ENCODE measurements at regions not wholly inside any gene's neighbourhood (a gene's known extent, or its start where the extent isn't known, plus 50 kb on each side); places are given as distances from the start of the nearest gene placed in this dataset.

DNA sequence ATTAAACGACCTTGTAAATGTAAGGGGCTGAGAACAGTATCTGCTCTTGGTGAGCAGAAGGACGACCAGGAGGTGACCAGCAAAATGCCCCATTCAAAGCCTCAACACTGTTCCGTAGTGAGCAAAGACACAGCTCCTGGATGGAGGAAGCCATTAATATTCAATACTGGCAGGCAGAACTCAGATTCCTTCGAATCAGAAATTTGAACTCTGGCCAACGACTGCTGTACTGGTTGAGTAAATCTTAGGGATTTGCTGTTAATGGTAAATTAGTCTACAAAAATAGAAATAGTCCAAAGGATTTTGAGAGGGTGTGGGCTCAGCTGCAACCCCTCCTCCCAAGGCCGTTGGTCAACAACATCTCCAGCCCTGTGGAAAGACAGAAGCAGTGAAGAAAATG lies 130.5 kb upstream of the PFKP start:
- Histone ChIP-seq H3K4me1 (ENCODE audit: insufficient read depth, low read length) (no peaks in the 10 kb centered on the region), H3K9ac (ENCODE audit: low read length) (no peak overlapping the region), H3K27ac (ENCODE audit: low read length) (no peak overlapping the region), H2AFZ (ENCODE audit: low read length) (no peak overlapping the region), H3K9me3 (ENCODE audit: low read length) (no peaks in the 10 kb centered on the region), H3K36me3 (ENCODE audit: low read depth, low read length) (no peaks in the 10 kb centered on the region), H3K27me3 (ENCODE audit: low read length) (peaks cover 16% of the 10 kb centered on the region), H3K4me3 (ENCODE audit: low read length) (no peak overlapping the region), H4K20me1 (ENCODE audit: low read length) (no peaks in the 10 kb centered on the region), H3K4me2 (ENCODE audit: low read length) (no peak overlapping the region), H3F3A (ENCODE audit: low read length, unreplicated experiment) (no peaks in the 10 kb centered on the region), H3K79me2 (ENCODE audit: low read length) (no peaks in the 10 kb centered on the region), H3K9me2 (replicated peaks; ENCODE audit: low read length) (no peaks in the 10 kb centered on the region)
- DNase-seq: no peak
- BruUV-seq (replicated peaks): no TSS peak
- POLR2A ChIA-PET (ENCODE audit: unreplicated experiment): no interaction called here
- intact Hi-C loops (cut with micrococcal nuclease): no loop called here
- ATAC-seq: no peak
- CTCF ChIA-PET: no interaction called here
- TF ChIP-seq EZH2phosphoT487 (IDR thresholded peaks at IDR 0.05; ENCODE audit: borderline replicate concordance, low read length) (no peak), EZH2 (IDR thresholded peaks at IDR 0.05; ENCODE audit: low read length, unreplicated experiment) (no peak), CTCF (conservative IDR thresholded peaks at IDR 0.05; ENCODE audit: low read depth, low read length) (no peak)

DNA sequence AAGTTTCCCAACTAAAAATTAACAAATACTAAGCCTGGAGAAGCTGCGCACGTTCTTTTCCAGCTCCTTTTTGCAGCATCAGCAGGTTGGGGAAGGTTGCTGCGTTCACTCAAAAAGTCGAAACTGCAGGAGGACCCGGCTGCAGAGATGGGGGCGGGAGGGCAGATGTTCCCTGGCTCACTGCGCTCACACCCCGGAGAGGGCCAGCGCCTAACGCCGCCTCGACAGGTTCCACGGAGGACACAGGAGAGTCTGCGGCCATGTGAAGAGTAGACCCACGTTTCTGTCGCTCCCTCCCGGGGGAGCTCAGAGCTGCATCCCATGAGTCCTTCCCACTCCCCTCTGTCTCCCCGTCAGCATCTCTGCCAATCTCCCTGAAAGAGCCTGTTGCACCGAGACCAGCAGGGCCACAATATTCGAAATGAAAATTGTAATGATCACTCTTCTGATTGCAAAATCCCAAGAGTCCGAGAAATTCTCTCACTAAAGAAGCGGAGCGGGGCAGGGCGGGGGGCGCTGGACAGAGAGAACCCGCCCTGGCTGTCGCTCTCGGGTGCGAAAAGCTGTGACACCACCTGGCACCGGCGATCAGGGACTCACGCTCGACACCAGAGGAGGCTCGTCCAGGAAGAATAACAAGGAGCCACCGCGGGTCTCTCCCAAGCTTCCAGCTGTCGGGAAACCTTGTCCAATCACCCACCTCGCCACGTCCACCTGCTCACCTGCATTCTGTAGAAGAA lies 131.5 kb upstream of the PFKP start:
- Histone ChIP-seq H3K79me2 (ENCODE audit: low read length) (no peaks in the 10 kb centered on the region), H3F3A (ENCODE audit: low read length, unreplicated experiment) (no peaks in the 10 kb centered on the region), H3K4me3 (ENCODE audit: low read length) (no peak overlapping the region), H3K9me3 (ENCODE audit: low read length) (no peaks in the 10 kb centered on the region), H3K27ac (ENCODE audit: low read length) (no peak overlapping the region), H3K4me1 (ENCODE audit: insufficient read depth, low read length) (no peaks in the 10 kb centered on the region), H3K27me3 (ENCODE audit: low read length) (peaks cover 16% of the 10 kb centered on the region), H3K9ac (ENCODE audit: low read length) (no peak overlapping the region), H2AFZ (ENCODE audit: low read length) (no peak overlapping the region), H3K36me3 (ENCODE audit: low read depth, low read length) (no peaks in the 10 kb centered on the region), H4K20me1 (ENCODE audit: low read length) (no peaks in the 10 kb centered on the region), H3K9me2 (replicated peaks; ENCODE audit: low read length) (no peaks in the 10 kb centered on the region), H3K4me2 (ENCODE audit: low read length) (no peak overlapping the region)
- ATAC-seq (no peak), DNase-seq (no peak)
- POLR2A ChIA-PET (ENCODE audit: unreplicated experiment): no interaction called here
- TF ChIP-seq EZH2phosphoT487 (IDR thresholded peaks at IDR 0.05; ENCODE audit: borderline replicate concordance, low read length): no peak
- intact Hi-C loops (cut with micrococcal nuclease): no loop called here
- no TSS peak for BruUV-seq (replicated peaks)
- CTCF ChIA-PET: no interaction called here

DNA sequence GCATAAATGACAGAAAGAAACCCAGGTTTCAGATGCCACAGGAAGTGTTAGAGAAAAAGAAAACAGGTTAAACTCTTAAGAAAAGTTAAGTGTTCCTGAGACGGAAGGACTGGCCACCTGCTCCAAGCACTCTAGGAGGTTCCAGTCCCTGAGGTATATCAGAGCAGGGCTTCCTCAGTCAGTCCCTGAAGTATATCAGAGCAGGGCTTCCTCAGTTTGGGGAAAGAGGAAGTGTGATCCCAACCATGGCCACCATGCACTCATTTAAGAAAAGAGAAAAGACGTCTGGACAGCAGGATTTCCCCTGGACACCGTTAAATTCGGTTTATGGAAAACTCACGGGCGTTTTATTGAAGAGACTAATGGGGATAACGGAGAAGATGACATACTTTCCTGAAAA lies 133.4 kb upstream of the PFKP start:
- no peak for ATAC-seq
- DNase-seq: no peak
- no peak overlapping the region for H3K4me3 ChIP-seq (ENCODE audit: low read length)
- H3K4me2 ChIP-seq (ENCODE audit: low read length): no peak overlapping the region
- ChIA-PET POLR2A (ENCODE audit: unreplicated experiment) (no interaction called here), CTCF (no interaction called here)
- intact Hi-C loops (cut with micrococcal nuclease): no loop called here
- H3K4me1 ChIP-seq (ENCODE audit: insufficient read depth, low read length): no peaks in the 10 kb centered on the region
- no peak for TF ChIP-seq EZH2phosphoT487 (IDR thresholded peaks at IDR 0.05; ENCODE audit: borderline replicate concordance, low read length)
- TF ChIP-seq EZH2 (IDR thresholded peaks at IDR 0.05; ENCODE audit: low read length, unreplicated experiment): no peak
- TF ChIP-seq CTCF (conservative IDR thresholded peaks at IDR 0.05; ENCODE audit: low read depth, low read length): no peak
- BruUV-seq (replicated peaks): no TSS peak
- H3K79me2 ChIP-seq (ENCODE audit: low read length): no peaks in the 10 kb centered on the region
- no peaks in the 10 kb centered on the region for H3F3A ChIP-seq (ENCODE audit: low read length, unreplicated experiment)
- H3K27ac ChIP-seq (ENCODE audit: low read length): no peak overlapping the region
- H4K20me1 ChIP-seq (ENCODE audit: low read length): no peaks in the 10 kb centered on the region
- H3K9me2 ChIP-seq (replicated peaks; ENCODE audit: low read length): no peaks in the 10 kb centered on the region
- no peaks in the 10 kb centered on the region for H3K9me3 ChIP-seq (ENCODE audit: low read length)
- peaks cover 16% of the 10 kb centered on the region for H3K27me3 ChIP-seq (ENCODE audit: low read length)
- H3K36me3 ChIP-seq (ENCODE audit: low read depth, low read length): no peaks in the 10 kb centered on the region
- no peak overlapping the region for H3K9ac ChIP-seq (ENCODE audit: low read length)
- no peak overlapping the region for H2AFZ ChIP-seq (ENCODE audit: low read length)

Data from PC-3 (cell line).